GM19240 (cell line): ENCODE measurements at regions not wholly inside any gene's neighbourhood (a gene's known extent, or its start where the extent isn't known, plus 50 kb on each side); places are given as distances from the start of the nearest gene placed in this dataset.

Experiments used
- DNase-seq: peaks from one replicate; pipeline ENCODE4 v3.0.0; 2011; ENCODE audit warnings: low spot score; ENCODE audit not compliant: insufficient read length

GRCh38 chr12:111112311-111113098 is 192.1 kb upstream of the MYL2 start:
- no peak for DNase-seq

GRCh38 chr12:111111681-111112080 is 191.3 kb upstream of the MYL2 start:
- DNase-seq = no peak

GRCh38 chr12:111110556-111110955 is 190.2 kb upstream of the MYL2 start:
- DNase-seq = no peak

GRCh38 chr12:111108726-111109125 is 188.3 kb upstream of the MYL2 start:
- DNase-seq = no peak

- DNase-seq = no peak
Observed at GRCh38 chr12:111107392-111108178, 187.2 kb upstream of the MYL2 start.

GRCh38 chr12:111105294-111105693 is 184.9 kb upstream of the MYL2 start:
- DNase-seq = no peak

GRCh38 chr12:111103583-111103982 is 183.2 kb upstream of the MYL2 start:
- no peak for DNase-seq

- DNase-seq = no peak
Observed at GRCh38 chr12:111102102-111102739, 181.8 kb upstream of the MYL2 start.

- no peak for DNase-seq
Observed at GRCh38 chr12:111101003-111101402, 180.6 kb upstream of the MYL2 start.

GRCh38 chr12:111100554-111100953 is 180.2 kb upstream of the MYL2 start:
- no peak for DNase-seq

GRCh38 chr12:111100003-111100402 is 179.6 kb upstream of the MYL2 start:
- DNase-seq = no peak

- no peak for DNase-seq
Observed at GRCh38 chr12:111099186-111099585, 178.8 kb upstream of the MYL2 start.

GRCh38 chr12:111094157-111095010 is 174.0 kb upstream of the MYL2 start:
- DNase-seq = no peak

- no peak for DNase-seq
Observed at GRCh38 chr12:111093428-111094142, 173.2 kb upstream of the MYL2 start.

- no peak for DNase-seq
Observed at GRCh38 chr12:111091051-111091450, 170.7 kb upstream of the MYL2 start.

GRCh38 chr12:111089616-111090015 is 169.2 kb upstream of the MYL2 start:
- DNase-seq = no peak

- no peak for DNase-seq
Observed at GRCh38 chr12:111088409-111088808, 168.0 kb upstream of the MYL2 start.

GRCh38 chr12:111086947-111087700 is 166.7 kb upstream of the MYL2 start:
- no peak for DNase-seq

- no peak for DNase-seq
Observed at GRCh38 chr12:111085096-111085495, 164.7 kb upstream of the MYL2 start.

GRCh38 chr12:111084605-111085004 is 164.2 kb upstream of the MYL2 start:
- no peak for DNase-seq
